Stromal cell of bone marrow (primary cell): ENCODE measurements at regions not wholly inside any gene's neighbourhood (a gene's known extent, or its start where the extent isn't known, plus 50 kb on each side); places are given as distances from the start of the nearest gene placed in this dataset.

Experiments used
- DNase-seq: peaks from one replicate; pipeline ENCODE4 v3.0.0-alpha.2; 2012; ENCODE audit warnings: low read depth

DNA sequence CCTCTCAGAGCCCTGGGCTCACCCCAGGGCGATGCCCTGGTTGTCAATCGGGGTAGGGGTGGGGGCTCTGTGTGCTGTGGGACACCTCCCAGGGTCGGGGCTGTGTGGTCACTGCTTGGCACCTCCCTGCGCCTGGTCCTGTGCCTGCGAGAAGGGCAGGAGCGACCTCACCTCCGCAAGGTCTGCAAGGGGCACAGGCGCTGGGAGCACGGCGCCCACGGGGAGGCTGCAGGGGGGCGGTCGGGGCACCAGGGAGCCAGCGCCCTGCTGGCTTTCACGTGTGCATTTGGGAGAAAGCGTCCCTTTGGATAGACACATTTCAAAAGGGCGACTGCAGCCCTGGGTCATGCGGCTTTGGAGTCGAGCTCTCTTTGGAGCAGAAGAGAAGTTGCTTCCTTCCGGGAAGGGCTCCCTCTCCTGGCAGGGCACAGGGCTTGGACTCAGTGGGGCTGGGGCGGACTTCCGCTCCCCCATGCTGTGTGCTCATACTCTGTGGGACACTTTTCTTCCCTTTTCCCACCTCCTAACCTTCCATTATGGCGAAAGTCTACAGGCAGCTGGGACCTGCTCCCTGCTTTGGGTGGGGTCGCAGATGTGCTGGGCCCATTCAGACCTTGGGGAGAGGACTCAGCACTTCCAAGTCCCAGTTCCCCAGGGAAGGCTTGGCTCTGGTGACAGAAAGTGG is 52.9 kb upstream of the SLC28A3 start:
- no peak for DNase-seq

DNA sequence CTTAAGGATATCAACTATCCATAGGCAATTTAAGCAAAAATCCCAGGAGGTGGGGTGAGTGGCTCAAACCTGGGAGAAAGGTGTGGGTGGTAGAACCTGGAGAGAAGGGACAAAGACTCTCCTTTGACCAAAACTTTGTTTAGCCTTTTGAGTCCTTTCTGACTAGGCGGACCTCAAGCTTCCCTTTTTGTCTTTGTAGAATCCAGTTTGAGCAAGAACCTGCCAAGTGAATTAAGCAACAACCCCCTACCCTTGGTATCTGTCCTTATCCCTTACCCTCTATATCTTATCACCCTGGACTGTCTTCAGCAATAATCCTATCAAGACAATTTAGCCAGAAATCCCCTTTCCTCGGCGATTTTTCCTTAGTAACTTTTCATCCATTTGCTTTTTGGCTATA is 53.5 kb upstream of the SLC28A3 start:
- no peak for DNase-seq

DNA sequence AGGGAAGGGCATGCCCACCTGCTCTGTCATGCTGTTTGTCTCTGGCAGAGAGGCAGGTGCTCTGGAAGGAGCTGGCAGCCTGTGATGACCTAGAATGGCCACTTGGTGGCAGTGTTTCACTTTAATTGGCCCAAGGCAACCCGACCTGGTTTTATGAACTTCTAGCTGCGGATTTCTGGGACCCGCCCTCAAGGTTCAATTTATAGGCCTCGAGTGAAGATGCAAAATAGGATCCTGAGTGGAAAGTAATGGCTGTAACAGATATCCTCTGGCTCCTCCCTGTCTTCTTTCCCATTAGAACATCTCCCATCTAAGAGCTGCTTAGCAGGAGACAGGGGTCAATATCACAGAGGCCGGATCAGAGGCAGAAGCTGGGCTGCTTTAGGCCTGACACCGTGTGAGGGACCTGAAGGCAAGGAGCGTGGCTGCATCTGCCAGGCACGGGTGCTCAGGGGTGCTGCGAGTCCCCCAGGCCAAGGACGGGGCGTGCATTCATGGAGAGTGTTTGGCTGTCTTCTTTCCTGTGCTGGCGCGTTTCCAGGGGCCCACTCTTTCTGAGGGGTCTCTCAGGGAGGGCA is 56.7 kb upstream of the SLC28A3 start:
- peak; percentile 50 for DNase-seq

DNA sequence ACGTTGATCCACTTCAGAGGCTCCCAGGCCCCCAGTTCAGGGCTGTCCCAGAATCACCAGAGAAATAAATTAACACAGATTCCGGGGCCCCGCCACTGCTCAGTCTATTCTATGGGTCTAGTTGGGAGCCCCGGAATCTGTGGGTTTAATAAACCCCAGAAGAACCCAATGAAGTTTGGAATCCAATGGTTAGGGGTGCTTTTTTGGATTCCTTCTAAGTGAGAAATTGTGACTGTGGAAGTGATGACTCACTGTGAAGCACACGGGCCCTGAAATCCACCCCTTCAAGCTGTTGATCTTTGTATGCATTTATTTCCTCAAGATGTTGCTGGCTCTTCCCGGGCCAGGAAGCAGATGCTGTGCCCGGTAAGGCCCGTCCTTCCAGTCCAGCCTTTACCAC is 57.3 kb upstream of the SLC28A3 start:
- DNase-seq = peak; percentile 43

DNA sequence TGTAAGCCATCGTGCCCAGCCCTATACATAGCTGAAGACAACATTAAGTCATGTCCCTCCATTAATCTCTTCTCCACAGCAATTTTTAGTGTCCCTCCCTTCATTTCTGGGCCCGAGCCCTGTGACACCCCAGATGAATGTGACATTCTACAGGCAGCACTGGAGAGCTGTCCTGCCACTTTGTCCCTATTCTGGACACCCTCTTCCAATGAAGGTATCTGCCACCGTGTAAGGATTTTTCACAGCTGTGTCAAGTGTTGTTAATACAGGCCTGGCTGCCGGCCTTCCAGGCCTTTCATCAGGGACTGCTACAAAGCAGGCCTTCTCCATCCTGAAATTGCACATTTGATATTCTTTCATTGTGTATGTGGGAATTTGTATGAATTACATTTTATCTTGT is 62.0 kb upstream of the SLC28A3 start:
- DNase-seq = no peak

DNA sequence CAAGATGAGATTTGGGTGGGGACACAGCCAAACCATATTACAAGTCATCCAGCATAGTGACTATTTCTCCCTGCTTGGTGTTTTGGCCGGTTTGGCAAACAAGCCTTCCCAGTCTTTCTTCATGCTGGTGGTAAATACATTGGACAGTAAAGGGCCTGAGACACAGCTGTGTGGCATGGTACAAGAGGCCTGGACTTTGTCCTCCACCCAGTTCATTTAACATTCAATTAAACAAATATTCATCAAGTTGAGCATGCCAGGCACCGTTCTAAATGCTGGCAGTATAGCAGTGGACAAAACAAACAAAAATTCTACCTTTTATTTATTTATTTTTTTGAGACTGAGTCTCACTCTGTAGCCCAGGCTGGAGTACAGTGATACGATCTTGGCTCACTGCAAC is 62.7 kb upstream of the SLC28A3 start:
- no peak for DNase-seq

DNA sequence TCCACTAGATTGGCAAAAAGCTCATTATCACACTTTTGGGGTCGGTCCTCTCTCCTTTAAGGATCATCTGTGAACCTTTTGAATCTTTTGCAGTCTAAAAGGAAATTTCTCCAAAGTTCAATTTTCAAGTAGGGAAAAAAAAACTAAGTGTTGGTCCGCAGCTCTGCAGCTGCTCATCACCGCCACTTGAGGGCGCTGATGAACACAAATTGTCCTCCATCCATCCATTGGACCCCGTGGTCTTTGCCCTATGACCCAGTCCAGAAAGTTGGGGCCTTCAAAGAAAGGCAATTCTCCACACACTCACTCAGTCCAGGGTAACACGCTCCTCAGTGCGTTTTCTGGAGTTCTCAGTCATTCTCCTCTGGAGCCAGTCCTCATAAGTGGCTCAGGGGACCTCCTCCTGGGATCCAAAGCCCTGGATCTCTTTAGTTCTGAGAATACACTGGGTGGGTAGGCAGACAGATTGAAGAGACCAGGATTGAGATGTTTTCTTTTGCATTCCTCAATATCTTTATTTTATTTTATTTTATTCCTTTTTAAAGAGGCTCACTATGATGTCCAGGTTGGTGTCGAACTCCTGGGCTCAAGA is 63.6 kb upstream of the SLC28A3 start:
- DNase-seq = no peak

DNA sequence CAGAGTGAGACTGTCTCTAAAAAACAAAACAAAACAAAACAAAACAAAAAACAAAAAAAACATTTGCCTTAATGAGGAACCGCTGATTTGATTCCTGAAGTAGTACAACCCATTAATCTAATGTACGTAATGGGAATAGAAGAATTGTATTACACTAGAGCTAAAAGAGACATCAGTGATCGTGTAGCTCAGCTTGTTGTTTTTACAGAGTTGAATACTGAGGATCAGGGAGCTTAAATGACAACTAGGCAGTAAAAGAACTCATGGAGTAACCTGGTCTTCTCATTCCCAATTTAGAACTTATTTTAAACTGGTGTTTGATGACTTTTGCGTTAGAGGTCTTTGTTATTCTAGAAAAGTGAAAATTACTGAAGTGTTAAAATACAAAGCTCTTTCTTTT is 65.1 kb upstream of the SLC28A3 start:
- DNase-seq = no peak

DNA sequence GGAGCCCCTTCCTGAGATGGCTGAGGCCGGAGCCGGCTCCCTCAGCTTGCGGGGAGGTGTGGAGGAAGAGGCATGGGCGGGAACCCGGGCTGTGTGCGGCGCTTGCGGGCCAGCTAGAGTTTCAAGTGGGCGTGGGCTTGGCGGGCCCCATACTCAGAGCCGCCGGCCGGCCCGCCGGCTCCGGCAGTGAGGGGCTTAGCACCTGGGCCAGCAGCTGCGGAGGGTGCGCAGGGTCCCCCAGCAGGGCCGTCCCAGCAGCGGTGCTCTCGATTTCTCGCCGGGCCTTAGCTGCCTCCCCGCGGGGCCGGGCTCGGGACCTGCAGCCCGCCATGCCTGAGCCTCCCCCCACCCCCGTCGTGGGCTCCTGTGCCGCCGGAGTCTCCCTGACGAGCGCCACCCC is 67.9 kb upstream of the SLC28A3 start:
- no peak for DNase-seq

DNA sequence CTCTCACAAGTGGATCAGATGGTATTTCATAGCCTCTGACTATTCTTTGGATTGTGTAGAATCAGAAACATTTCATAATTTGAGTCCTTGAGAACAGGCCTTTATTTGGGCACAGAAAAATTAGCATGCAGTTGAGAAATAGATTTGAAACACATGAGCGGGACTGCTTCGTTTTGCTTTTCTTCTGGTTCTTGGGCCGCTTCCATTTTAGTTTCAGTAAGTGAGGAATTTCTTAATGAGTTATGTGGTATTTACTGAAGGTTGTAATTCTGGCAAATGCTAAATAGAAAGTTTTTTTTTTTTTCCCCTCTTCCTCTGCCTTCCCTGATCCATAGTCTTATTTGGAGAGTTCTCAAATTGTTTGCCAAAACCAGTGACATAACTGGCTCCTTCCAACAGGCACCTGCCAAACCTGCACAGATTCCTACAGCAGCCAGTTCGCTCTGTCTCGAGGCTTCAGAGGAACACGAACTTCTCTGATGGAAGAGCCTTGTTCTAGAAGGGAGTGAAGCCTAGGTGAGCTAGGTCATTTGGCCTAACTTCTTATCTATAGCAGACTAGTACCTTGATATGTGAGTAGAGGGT is 71.2 kb upstream of the SLC28A3 start:
- no peak for DNase-seq

DNA sequence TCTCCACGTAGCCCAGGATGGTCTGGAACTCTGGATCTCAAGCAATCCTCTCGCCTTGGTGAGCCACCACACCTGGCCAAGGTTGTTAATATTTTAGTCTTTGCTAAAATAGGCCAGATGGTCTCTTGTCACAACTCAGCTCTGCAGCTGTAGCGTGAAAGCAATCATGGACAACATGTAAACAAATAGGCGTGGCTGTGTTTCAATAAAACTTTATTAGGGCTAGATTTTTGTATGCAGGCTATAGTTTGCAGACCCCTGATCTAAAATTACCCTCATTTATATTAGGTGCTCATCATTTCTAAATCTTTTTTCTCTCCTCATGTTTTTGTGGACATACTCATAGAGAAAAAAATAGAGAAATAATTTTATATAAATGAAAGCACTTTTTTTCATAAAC is 72.1 kb upstream of the SLC28A3 start:
- no peak for DNase-seq

DNA sequence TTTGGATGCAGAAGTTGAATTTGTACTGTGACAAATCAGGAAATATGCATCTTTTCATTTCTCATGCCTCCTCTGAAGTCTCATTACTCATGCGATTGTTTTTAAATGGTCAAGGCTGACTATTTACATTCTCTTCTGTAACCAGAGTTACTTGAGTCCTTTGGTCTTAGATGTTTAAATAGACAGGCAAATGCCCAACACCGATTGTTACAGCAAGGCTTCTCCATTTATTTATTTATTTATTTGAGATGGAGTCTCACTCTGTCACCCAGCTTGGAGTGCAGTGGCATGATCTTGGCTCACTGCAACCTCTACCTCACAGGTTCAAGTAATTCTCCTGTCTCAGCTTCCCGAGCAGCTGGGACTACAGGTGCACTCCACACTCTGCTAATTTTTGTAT is 72.7 kb upstream of the SLC28A3 start:
- DNase-seq = no peak

DNA sequence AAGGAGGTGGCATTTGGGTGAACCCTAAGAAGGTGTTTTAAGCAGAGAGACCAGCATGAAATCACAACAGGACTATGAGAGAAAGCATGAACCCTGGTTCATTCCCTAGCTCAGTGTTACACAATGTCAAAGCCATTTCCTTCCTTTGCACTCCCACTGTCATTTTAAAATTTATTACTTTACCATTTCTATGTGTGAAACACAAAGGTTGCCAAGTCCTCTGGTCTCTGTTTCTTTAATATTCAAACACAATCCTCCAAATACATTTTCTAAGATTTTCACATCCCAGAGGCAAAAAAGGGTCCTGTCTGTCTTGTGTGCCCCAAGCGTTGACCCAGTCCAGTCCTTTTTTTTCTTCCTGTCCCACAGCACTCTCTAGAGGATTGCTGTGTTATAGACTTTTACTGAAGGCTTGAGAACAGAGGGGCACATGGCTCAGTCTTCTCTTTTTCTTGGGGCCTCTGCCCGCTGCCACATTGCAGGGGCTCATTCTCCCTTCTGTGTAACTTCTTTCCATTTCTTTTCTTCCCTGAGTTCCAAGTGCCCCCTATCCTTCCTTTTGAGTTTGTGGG is 78.6 kb upstream of the SLC28A3 start:
- DNase-seq = no peak

DNA sequence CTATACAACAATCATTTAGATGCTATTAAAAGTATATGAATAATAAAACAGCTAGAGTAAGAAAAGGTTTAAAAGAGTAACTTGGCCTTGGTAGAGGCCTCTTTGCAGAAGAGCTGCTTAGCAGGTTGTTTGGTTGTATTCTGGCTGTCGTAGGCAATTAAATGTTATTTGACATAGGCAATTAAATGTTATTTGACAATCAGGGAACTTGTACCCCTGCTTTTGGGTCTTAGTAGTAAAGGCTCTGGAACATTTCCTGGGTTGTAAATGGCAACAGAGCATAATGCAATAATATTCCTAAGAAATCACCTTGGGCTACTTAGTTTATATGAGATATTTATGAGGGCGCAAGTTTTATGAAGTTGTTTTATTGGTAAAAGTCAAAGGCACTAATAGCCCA is 84.4 kb upstream of the SLC28A3 start:
- no peak for DNase-seq

DNA sequence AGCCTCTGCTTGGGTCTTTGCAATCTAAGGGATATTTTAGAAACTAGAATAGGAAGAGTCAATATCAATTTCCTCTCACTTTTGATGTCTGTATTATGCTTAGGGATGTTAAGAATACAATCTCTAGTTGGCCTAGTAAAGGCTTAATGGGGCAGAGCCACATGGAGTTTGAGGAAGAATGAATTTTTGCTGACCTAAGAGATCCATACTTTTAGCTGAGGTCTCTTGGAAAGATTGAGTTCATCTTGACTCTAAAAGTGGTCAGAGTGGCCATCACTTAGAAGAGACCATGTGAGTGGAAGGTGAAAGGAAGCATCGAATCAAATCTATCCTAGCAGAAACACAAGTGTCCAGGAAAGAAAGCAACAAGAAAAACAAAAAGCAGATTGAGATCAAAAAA is 92.2 kb upstream of the SLC28A3 start:
- no peak for DNase-seq

DNA sequence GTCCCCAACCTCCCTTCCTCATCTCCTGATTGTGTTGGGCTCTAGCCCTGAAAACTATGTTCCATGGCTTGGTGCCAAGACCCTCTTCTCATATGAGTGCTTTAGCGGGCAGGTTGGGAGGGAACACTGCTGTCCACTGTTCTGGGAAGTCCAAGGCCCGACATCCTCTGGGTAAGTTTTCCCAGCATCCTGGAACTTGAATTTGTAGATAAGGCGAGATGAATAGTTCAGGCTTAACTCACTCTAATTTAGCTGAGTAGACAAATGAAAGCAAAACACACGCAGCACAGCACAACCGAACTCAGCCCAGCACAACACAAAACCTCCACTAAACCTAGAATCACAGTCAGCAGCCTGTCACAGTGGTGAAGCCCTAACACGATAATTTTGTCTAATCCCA is 95.3 kb upstream of the SLC28A3 start:
- no peak for DNase-seq

DNA sequence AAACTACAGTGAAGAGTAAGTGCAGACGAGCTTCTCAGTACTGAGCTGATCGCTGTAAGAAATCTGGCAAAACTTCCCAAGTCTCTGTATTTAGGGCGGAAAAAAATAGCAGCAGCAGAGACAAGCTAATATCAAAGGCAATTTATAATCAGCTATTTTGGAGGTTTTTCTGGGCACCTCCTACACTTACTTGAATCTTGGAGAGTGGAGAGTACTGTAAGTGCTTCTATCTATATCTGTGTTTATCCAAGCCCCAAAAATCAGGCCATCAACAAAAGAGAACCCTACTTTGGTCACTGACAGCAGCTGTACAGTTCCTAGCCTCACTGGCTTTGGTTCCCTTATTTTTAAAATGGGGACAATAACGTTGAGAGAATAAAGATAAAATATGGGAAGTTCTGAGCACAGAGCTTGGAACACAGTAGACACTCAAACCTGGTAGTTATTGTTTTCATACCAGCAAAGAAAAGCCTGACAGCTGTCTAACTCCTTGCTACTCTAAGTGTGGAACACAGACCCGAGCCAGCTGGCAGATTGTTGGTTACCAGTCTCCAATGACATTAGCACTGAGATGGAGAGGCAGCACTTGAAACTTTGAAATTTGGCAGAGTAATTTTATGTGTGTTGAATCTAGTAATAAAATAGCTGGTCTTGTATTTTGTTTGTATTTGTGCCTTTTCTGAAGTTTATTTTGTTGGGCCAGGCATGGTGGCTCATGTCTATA is 96.0 kb upstream of the SLC28A3 start:
- DNase-seq = no peak

DNA sequence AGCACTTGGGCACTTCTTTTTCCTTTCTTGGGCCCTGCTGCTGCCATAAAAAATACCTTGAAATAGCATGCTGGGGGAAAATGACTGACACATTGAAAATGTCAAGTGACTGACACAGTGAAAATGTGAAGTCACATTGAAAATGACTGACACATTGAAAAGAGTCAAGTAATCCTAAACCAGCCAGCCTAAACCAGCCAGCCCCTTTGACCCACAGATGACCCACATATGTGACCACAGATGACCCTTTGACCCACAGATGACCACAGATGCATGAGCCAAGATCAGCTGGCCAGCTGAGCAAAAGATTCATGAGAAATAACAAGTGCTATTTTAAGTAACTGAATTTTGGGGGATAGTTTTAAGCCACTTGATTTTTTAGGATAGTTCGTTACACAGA is 97.8 kb upstream of the SLC28A3 start:
- no peak for DNase-seq

DNA sequence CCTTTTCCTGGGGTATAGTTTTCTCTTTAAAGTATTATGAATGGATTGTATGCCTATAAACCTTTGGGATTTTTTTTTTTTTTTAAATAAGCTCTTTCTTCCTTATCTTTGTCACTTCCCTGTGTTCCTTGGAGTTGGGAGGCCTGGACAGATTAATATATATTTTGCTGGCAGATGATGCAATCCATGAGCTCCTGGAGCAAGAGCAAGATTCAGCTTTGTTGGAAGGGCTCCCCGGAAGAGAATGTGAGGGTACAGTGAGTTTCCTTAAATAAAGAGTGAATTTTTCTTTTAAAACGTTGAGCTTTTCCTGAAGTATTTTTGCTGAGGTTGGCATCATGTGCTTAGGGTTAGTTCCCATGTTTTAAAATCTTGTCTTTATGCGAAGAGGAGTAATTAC is 98.7 kb upstream of the SLC28A3 start:
- peak; percentile 1 for DNase-seq

DNA sequence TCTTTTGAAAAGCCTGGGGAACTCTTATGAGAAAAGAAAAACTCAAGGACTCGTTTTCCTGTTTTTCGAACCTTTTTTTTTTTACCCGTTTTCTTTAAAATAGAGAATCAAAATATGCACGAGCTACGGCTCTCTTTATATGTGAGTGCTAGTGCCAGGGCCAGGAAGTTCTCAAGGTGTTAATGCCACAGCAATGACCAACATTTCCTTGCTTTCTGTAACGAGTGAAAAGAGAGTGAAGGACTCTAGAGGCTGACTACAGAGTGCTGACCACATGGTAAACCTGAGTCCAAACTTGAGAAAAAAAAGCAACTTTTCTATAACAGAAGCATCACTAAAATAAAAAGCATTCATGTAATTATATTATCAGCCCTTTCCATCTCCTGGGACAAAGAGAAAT is 102.2 kb upstream of the SLC28A3 start:
- DNase-seq = no peak

DNA sequence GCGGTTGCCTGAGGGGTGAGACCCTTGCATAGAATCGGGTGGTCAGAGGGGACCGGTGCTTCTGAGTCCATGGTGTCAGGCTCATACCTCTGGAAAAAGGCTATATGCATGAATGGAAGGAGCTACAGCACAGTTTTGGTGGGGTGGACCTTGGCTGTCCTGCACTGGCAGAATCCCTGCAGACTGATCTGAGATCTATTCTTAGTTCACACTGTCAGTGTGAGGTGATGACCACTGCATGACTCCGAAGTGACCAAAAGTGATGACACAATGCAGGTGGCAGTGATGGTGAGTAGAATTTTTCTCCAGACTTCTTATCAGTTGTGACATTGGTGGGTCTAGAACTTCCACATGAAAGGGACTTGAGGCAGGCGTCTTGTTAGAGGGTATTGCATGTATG is 105.2 kb upstream of the SLC28A3 start:
- DNase-seq = no peak

DNA sequence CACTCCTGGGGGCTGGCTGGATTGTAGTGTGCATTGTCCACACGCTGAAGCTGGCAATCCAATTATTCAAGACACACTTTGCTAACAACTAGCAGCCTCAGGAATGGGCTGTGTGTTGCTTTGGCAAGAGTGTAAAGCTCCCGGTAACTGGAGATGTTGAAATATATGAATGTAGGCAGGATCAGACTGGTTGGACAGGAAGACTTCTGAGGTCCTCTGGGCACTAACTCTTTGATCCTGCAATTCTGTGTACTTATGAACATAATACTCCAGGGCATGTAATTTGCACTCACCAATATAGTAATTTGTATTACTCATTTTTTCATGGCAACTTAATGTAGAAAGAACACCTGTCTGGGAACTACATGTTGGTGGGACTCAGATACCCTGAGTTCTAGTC is 106.7 kb upstream of the SLC28A3 start:
- no peak for DNase-seq

DNA sequence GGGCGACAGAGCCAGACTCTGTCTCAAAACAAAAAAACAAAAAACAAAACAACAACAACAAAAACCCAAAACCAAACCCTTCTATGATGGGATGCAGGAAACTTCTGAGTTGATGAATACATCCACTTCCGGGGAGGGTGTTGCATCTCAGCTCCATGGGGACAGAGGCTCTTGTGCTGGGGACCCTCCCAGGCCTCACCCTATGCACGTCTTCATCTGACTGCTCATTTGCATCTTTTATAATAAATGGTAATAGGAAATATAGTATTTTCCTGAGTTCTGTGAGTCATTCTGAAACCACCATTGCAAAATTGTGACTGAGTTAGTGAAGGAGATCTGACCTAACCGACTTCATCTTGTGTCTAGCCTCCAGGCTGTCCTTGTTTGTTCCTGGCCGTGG is 109.5 kb upstream of the SLC28A3 start:
- no peak for DNase-seq
